Caco-2 (cell line): ENCODE measurements at regions not wholly inside any gene's neighbourhood (a gene's known extent, or its start where the extent isn't known, plus 50 kb on each side); places are given as distances from the start of the nearest gene placed in this dataset.

Experiments
- BruUV-seq: library from RNA; stranded (reverse); fragments of 400-500 nt; replicated peaks from 2 replicates; lab custom pipeline; 2021; lab: Mats Ljungman, UMichigan
- CTCF ChIA-PET: fragments of 300-600 bp; sonication (Branson Sonifier 250); formaldehyde crosslinking; loops from one replicate; lab custom pipeline; 2022; ENCODE audit warnings: antibody characterized with exemption; lab: Charles Lee
- POLR2A ChIA-PET: fragments of 300-600 bp; sonication (Branson Sonifier 250); formaldehyde crosslinking; loops from one replicate; lab custom pipeline; 2022; ENCODE audit warnings: antibody characterized with exemption; lab: Charles Lee
- DNase-seq, 2 experiments: peaks; one replicate each; pipeline versions ENCODE4 v3.0.0 to v3.0.0-alpha.2; 2020 to 2022
- H3K27me3 ChIP-seq: replicated peaks from 2 replicates; pipeline ENCODE4 v1.6.0; 2011; ENCODE audit warnings: low read length; ENCODE audit not compliant: control insufficient read depth, insufficient read depth
- H3K36me3 ChIP-seq: 2 replicates; pipeline ENCODE4 v1.5.1; 2011; ENCODE audit warnings: low read length; ENCODE audit not compliant: control insufficient read depth, insufficient read depth
- H3K4me1 ChIP-seq: fragments of 250-450 bp; sonication (Bioruptor Pico); 2 replicates; pipeline ENCODE4 v1.5.1; 2020; ENCODE audit warnings: mild to moderate bottlenecking
- H3K4me3 ChIP-seq: 2 replicates; pipeline ENCODE4 v1.5.1; 2011; ENCODE audit warnings: low read depth, mild to moderate bottlenecking, control low read depth, low read length
- H3K9me3 ChIP-seq: fragments of 250-450 bp; sonication (Bioruptor Pico); 2 replicates; pipeline ENCODE4 v1.5.1; 2020; ENCODE audit warnings: mild to moderate bottlenecking, moderate library complexity
- H3K27ac Mint-ChIP-seq: one replicate; pipeline ENCODE4 v1.8.0; 2022; ENCODE audit warnings: mixed read lengths; ENCODE audit not compliant: unreplicated experiment
- H3K27me3 Mint-ChIP-seq: one replicate; pipeline ENCODE4 v1.8.0; 2022; ENCODE audit warnings: mixed read lengths; ENCODE audit not compliant: insufficient read depth, unreplicated experiment
- H3K36me3 Mint-ChIP-seq: one replicate; pipeline ENCODE4 v1.8.0; 2022; ENCODE audit warnings: mild to moderate bottlenecking, mixed read lengths; ENCODE audit not compliant: insufficient read depth, unreplicated experiment
- H3K4me1 Mint-ChIP-seq: one replicate; pipeline ENCODE4 v1.8.0; 2022; ENCODE audit warnings: low read depth, mixed read lengths; ENCODE audit not compliant: unreplicated experiment
- H3K4me3 Mint-ChIP-seq: one replicate; pipeline ENCODE4 v1.8.0; 2022; ENCODE audit warnings: mild to moderate bottlenecking, moderate library complexity, mixed read lengths; ENCODE audit not compliant: unreplicated experiment
- H3K9me3 Mint-ChIP-seq: one replicate; pipeline ENCODE4 v1.8.0; 2022; ENCODE audit warnings: mixed read lengths; ENCODE audit not compliant: unreplicated experiment
- intact Hi-C: fragments of 100-400 bp; cut with micrococcal nuclease; formaldehyde crosslinking; loops from one replicate; pipeline ENCODE4 v1.10.0; 2022; ENCODE audit not compliant: unreplicated experiment
- TF ChIP-seq, protein P1 (sequence below), 2 experiments: fragments of 200-600 bp in 1 of 2; IDR thresholded peaks; 1 replicate in 1 of 2; 2 replicates in 1 of 2; pipeline versions ENCODE4 v1.5.1 to v1.8.0; 2011 to 2022; ENCODE audit warnings: antibody characterized with exemption in 1 of 2, control low read depth in 1 of 2, inconsistent platforms in 1 of 2, low read depth in 1 of 2, low read length in 1 of 2, mild to moderate bottlenecking in 1 of 2, moderate library complexity in 1 of 2; ENCODE audit not compliant: insufficient read depth in 1 of 2, severe bottlenecking in 1 of 2, unreplicated experiment in 1 of 2

DNA sequence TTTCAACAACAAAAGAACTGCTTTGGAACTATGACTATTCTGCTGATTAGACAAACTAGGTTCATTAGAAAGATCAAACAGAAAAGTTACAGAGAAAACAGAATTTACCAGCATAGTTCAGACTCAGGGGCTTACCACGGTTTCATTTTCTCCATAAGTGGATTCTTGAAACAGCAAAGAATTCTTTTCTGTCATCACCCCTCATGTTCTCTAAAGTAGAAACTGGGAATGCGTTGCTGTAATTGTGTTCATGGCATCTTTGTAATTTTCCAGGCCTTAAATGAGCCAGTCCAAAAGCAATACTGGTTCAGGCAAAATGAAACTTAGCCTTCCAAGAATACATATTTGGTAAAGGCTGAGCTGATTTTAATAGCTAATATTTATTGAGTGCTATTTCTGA, 287.8 kb downstream of the CHL1 start:
- TF ChIP-seq, protein P1, sequence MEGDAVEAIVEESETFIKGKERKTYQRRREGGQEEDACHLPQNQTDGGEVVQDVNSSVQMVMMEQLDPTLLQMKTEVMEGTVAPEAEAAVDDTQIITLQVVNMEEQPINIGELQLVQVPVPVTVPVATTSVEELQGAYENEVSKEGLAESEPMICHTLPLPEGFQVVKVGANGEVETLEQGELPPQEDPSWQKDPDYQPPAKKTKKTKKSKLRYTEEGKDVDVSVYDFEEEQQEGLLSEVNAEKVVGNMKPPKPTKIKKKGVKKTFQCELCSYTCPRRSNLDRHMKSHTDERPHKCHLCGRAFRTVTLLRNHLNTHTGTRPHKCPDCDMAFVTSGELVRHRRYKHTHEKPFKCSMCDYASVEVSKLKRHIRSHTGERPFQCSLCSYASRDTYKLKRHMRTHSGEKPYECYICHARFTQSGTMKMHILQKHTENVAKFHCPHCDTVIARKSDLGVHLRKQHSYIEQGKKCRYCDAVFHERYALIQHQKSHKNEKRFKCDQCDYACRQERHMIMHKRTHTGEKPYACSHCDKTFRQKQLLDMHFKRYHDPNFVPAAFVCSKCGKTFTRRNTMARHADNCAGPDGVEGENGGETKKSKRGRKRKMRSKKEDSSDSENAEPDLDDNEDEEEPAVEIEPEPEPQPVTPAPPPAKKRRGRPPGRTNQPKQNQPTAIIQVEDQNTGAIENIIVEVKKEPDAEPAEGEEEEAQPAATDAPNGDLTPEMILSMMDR (IDR thresholded peaks at IDR 0.05; ENCODE audit: insufficient read depth in 1 of 2, low read depth in 1 of 2, low read length in 1 of 2, severe bottlenecking in 1 of 2, unreplicated experiment in 1 of 2): no peak
- no TSS peak for BruUV-seq
- no peak for DNase-seq
- no peaks in the 10 kb centered on the region for H3K27me3 Mint-ChIP-seq
- Histone ChIP-seq H3K4me3 (no peak overlapping the region), H3K4me1 (no peaks in the 10 kb centered on the region), H3K9me3 (no peaks in the 10 kb centered on the region), H3K27me3 (no peaks in the 10 kb centered on the region), H3K36me3 (no peaks in the 10 kb centered on the region)
- intact Hi-C loops: no loop called here
- H3K9me3 Mint-ChIP-seq: no peaks in the 10 kb centered on the region
- POLR2A ChIA-PET: no interaction called here
- CTCF ChIA-PET: no interaction called here
- H3K4me1 Mint-ChIP-seq: no peaks in the 10 kb centered on the region
- H3K27ac Mint-ChIP-seq: no peak overlapping the region
- H3K36me3 Mint-ChIP-seq: no peaks in the 10 kb centered on the region
- H3K4me3 Mint-ChIP-seq: no peak overlapping the region

DNA sequence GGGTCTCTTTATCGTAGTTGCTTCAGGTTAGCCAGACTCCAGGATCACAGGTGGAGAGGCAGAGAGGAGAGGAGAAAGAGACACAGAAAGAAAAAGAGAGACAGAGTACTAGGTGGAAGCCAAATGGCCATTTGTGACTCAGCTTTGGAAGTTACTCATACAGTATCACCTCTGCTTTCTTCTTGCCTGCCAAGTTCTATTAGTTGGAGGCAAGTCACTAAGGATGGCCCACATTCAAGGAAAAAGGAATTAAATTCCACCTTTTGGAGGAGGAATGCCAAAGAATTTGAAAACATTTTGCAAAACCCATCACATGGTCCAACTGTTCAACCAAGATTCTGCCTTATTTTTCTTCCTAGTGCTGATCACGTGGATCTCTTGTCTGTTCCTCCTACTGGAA, 291.1 kb downstream of the CHL1 start:
- H3K27ac Mint-ChIP-seq: no peak overlapping the region
- no peaks in the 10 kb centered on the region for H3K27me3 Mint-ChIP-seq
- no peaks in the 10 kb centered on the region for H3K4me1 ChIP-seq
- ChIA-PET POLR2A (no interaction called here), CTCF (no interaction called here)
- H3K27me3 ChIP-seq: no peaks in the 10 kb centered on the region
- H3K4me3 ChIP-seq: no peak overlapping the region
- BruUV-seq: no TSS peak
- no peak overlapping the region for H3K4me3 Mint-ChIP-seq
- intact Hi-C loops: no loop called here
- DNase-seq: no peak
- H3K4me1 Mint-ChIP-seq: no peaks in the 10 kb centered on the region
- H3K9me3 Mint-ChIP-seq: no peaks in the 10 kb centered on the region
- H3K9me3 ChIP-seq: no peaks in the 10 kb centered on the region
- no peaks in the 10 kb centered on the region for H3K36me3 ChIP-seq
- TF ChIP-seq, protein P1 (IDR thresholded peaks at IDR 0.05; ENCODE audit: insufficient read depth in 1 of 2, low read depth in 1 of 2, low read length in 1 of 2, severe bottlenecking in 1 of 2, unreplicated experiment in 1 of 2): no peak
- H3K36me3 Mint-ChIP-seq: no peaks in the 10 kb centered on the region

DNA sequence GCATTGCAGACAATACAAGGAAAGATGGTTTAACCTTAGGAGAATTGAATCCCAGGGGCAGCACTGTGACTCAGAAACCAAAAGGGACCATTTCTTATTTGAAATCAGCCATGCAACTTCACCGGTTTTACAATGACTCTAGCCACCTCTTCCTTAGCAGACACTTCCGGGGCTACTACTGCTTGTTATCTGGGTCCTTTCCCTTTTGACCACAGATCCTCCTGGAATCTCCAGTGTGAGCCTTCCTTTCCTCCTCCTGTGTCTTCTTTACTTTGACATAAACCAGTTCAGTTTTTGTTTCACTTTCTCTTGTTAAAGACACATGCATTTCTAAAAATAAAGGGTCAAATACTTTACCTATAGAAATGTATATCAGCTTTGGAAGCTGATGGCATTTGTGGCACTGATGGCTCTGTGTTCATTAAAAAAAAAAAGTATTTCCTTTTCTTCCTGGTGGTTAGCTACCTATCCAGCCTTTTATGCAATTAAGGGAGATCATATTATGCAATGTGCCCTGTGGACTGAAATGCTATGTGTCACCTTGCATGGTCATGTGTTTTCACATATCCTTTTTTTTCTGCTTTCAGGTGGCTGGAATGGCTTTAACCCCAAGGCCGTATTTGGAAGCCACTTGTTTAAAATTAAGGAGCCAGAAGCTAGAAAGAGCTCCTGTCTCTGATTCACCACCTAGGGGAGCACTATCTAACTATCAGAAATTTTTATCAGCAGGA, 296.2 kb downstream of the CHL1 start:
- TF ChIP-seq, protein P1 (IDR thresholded peaks at IDR 0.05; ENCODE audit: insufficient read depth in 1 of 2, low read depth in 1 of 2, low read length in 1 of 2, severe bottlenecking in 1 of 2, unreplicated experiment in 1 of 2): no peak
- H3K9me3 ChIP-seq: no peaks in the 10 kb centered on the region
- H3K9me3 Mint-ChIP-seq: no peaks in the 10 kb centered on the region
- no peaks in the 10 kb centered on the region for H3K4me1 ChIP-seq
- POLR2A ChIA-PET: no interaction called here
- no peak overlapping the region for H3K4me3 ChIP-seq
- no peaks in the 10 kb centered on the region for H3K27me3 Mint-ChIP-seq
- no peak overlapping the region for H3K4me3 Mint-ChIP-seq
- H3K36me3 ChIP-seq: no peaks in the 10 kb centered on the region
- H3K27ac Mint-ChIP-seq: no peak overlapping the region
- no TSS peak for BruUV-seq
- intact Hi-C loops: no loop called here
- CTCF ChIA-PET: no interaction called here
- H3K27me3 ChIP-seq: no peaks in the 10 kb centered on the region
- DNase-seq: no peak
- H3K36me3 Mint-ChIP-seq: no peaks in the 10 kb centered on the region
- no peaks in the 10 kb centered on the region for H3K4me1 Mint-ChIP-seq
